ENCODE measurements at regions not wholly inside any gene's neighbourhood (a gene's known extent, or its start where the extent isn't known, plus 50 kb on each side); places are given as distances from the start of the nearest gene placed in this dataset.
"Not testable (repeated sequence)": the region's sequence is repeated elsewhere in the genome, so short reads cannot be mapped to it uniquely, and the experiment has no call there.

- Mint-ChIP-seq H3K4me1 (ENCODE audit: low read depth) (no peaks in the 10 kb centered on the region), H3K27me3 (ENCODE audit: insufficient read depth) (peaks cover 2% of the 10 kb centered on the region; the same call in 1 of the 2 replicates), H3K36me3 (ENCODE audit: low read depth) (no peaks in the 10 kb centered on the region), H3K27ac (no peak overlapping the region), H3K9me3 (peaks cover 50% of the 10 kb centered on the region), H3K4me3 (no peak overlapping the region)
- no peak for TF ChIP-seq CTCF (IDR thresholded peaks at IDR 0.05)
- DNase-seq = no peak
Measured at GRCh38 chr9:102740578-102740977, 254.6 kb upstream of the CYLC2 start.

GRCh38 chr9:102728946-102729345 is 266.2 kb upstream of the CYLC2 start:
- no peak for DNase-seq
- no peaks in the 10 kb centered on the region for H3K27me3 Mint-ChIP-seq (ENCODE audit: insufficient read depth)
- no peak overlapping the region for H3K27ac Mint-ChIP-seq
- peaks cover 45% of the 10 kb centered on the region for H3K9me3 Mint-ChIP-seq
- H3K4me3 Mint-ChIP-seq = no peak overlapping the region
- no peak for TF ChIP-seq CTCF (IDR thresholded peaks at IDR 0.05)
- no peaks in the 10 kb centered on the region for H3K4me1 Mint-ChIP-seq (ENCODE audit: low read depth)
- H3K36me3 Mint-ChIP-seq (ENCODE audit: low read depth) = peaks cover 5% of the 10 kb centered on the region; the same call in 1 of the 2 replicates

DNA sequence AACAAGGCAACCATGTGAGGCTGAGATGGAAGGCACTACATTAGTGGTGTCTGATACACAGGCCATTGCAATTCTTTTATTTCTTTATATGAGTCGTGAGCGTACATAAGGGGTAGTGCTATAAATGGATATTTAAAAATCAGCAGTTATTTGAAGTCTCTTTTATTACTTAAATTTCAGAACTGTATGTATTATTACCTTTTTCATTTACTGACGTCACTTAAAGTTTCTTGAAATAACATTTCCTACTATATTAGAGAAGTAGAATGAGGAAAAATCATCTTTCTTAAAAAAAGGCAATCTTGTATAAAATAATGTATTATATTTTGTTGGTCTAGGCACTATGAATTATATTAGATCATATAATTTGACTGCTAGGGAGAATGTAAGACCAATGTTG is 280.9 kb upstream of the CYLC2 start:
- peaks cover 34% of the 10 kb centered on the region for H3K9me3 Mint-ChIP-seq
- H3K4me3 Mint-ChIP-seq = no peak overlapping the region
- no peaks in the 10 kb centered on the region for H3K36me3 Mint-ChIP-seq (ENCODE audit: low read depth)

GRCh38 chr9:102712910-102713309 is 282.2 kb upstream of the CYLC2 start:
- not testable (repeated sequence) for H3K4me1 Mint-ChIP-seq (ENCODE audit: low read depth); H3K36me3 Mint-ChIP-seq (ENCODE audit: low read depth); H3K27ac Mint-ChIP-seq; H3K27me3 Mint-ChIP-seq (ENCODE audit: insufficient read depth); H3K4me3 Mint-ChIP-seq; DNase-seq
- H3K9me3 Mint-ChIP-seq = peaks cover 39% of the 10 kb centered on the region

More for the DNA sequence above, 280.9 kb upstream of the CYLC2 start:
- no peak for TF ChIP-seq CTCF (IDR thresholded peaks at IDR 0.05)
- H3K27ac Mint-ChIP-seq = no peak overlapping the region
- no peaks in the 10 kb centered on the region for H3K4me1 Mint-ChIP-seq (ENCODE audit: low read depth)
- H3K27me3 Mint-ChIP-seq (ENCODE audit: insufficient read depth) = no peaks in the 10 kb centered on the region
- DNase-seq = no peak

GRCh38 chr9:102700936-102701335 is 294.2 kb upstream of the CYLC2 start:
- Mint-ChIP-seq H3K27ac (no peak overlapping the region), H3K4me3 (no peak overlapping the region), H3K4me1 (ENCODE audit: low read depth) (no peaks in the 10 kb centered on the region), H3K9me3 (peaks cover 22% of the 10 kb centered on the region), H3K36me3 (ENCODE audit: low read depth) (no peaks in the 10 kb centered on the region), H3K27me3 (ENCODE audit: insufficient read depth) (no peaks in the 10 kb centered on the region)
- TF ChIP-seq CTCF (IDR thresholded peaks at IDR 0.05) = no peak
- DNase-seq = no peak

DNA sequence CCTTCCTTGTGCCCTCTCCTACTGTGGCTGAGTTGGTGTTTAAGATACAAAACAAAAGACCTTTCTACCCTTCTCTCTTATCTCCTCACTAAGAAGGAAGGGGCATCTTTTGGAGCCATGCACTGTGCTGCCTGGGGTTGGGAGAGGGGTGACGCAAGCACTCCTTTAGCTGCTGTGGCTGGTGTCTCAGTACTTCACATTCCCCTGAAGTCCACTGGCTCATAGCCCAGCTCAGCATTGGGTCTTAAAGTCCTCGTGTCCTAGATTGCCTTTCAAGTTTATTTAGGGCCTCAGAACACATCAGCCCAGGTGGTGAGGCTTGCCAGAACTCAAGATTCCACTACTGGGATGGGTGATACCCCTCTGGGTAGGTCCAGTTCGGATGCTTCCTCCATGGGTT is 325.9 kb upstream of the CYLC2 start:
- Mint-ChIP-seq H3K36me3 (ENCODE audit: low read depth) (no peaks in the 10 kb centered on the region), H3K9me3 (peaks cover 38% of the 10 kb centered on the region), H3K27me3 (ENCODE audit: insufficient read depth) (no peaks in the 10 kb centered on the region), H3K27ac (no peak overlapping the region), H3K4me3 (no peak overlapping the region), H3K4me1 (ENCODE audit: low read depth) (no peaks in the 10 kb centered on the region)
- no peak for TF ChIP-seq CTCF (IDR thresholded peaks at IDR 0.05)
- DNase-seq = no peak
